H1 (cell line): ENCODE measurements at regions not wholly inside any gene's neighbourhood (a gene's known extent, or its start where the extent isn't known, plus 50 kb on each side); places are given as distances from the start of the nearest gene placed in this dataset.

Experiments used
- CTCF ChIA-PET: fragments of 300-600 bp; sonication (Branson Sonifier 250); formaldehyde crosslinking; loops from one replicate; lab custom pipeline; 2021; ENCODE audit not compliant: partially characterized antibody; lab: Charles Lee
- POLR2A ChIA-PET: fragments of 300-600 bp; sonication (Branson Sonifier 250); formaldehyde crosslinking; loops from one replicate; lab custom pipeline; 2021; ENCODE audit warnings: inconsistent platforms; ENCODE audit not compliant: partially characterized antibody; lab: Charles Lee
- DNase-seq, 2 experiments: peaks; one replicate each; pipeline versions ENCODE4 v3.0.0 to v3.0.0-alpha.2; 2010 to 2022; ENCODE audit warnings: low spot score in 2 of 2, low read depth in 1 of 2, mixed read lengths in 1 of 2
- FAIRE-seq: peaks from 2 replicates; lab custom pipeline; 2011; peaks lifted over from hg19 to GRCh38; lab: Jason Lieb, UNC
- H2AFZ ChIP-seq: 2 replicates; pipeline ENCODE4 v1.8.1; 2012; ENCODE audit warnings: low read length, inconsistent platforms
- H2AK5ac ChIP-seq: 2 replicates; pipeline ENCODE4 v1.6.1; 2013; ENCODE audit warnings: low read depth, low read length
- H2BK120ac ChIP-seq: replicated peaks from 2 replicates; pipeline ENCODE3; 2013; ENCODE audit warnings: low read depth, low read length, inconsistent platforms
- H2BK12ac ChIP-seq: 2 replicates; pipeline ENCODE4 v1.6.1; 2013; ENCODE audit warnings: low read depth, low read length
- H2BK15ac ChIP-seq: 2 replicates; pipeline ENCODE4 v1.6.1; 2013; ENCODE audit warnings: low read length
- H2BK20ac ChIP-seq: 2 replicates; pipeline ENCODE4 v1.6.1; 2013; ENCODE audit warnings: low read length
- H2BK5ac ChIP-seq: 2 replicates; pipeline ENCODE4 v1.6.1; 2013; ENCODE audit warnings: low read depth, low read length
- H3K14ac ChIP-seq: 2 replicates; pipeline ENCODE4 v1.6.1; 2013; ENCODE audit warnings: inconsistent platforms; ENCODE audit not compliant: insufficient read length
- H3K18ac ChIP-seq: 2 replicates; pipeline ENCODE4 v1.6.1; 2013; ENCODE audit warnings: low read length; ENCODE audit errors: extremely low read depth
- H3K23ac ChIP-seq: 2 replicates; pipeline ENCODE4 v1.6.1; 2013; ENCODE audit warnings: inconsistent platforms; ENCODE audit not compliant: insufficient read length
- H3K23me2 ChIP-seq: 2 replicates; pipeline ENCODE4 v1.6.1; 2013; ENCODE audit warnings: low read depth, low read length
- H3K27ac ChIP-seq: 2 replicates; pipeline ENCODE4 v1.6.1; 2011; ENCODE audit warnings: low read depth, low read length, inconsistent platforms
- H3K27me3 ChIP-seq, 4 experiments: replicated peaks in 1 of 4; 1 replicate in 1 of 4; 2 replicates in 3 of 4; pipeline versions ENCODE4 v1.6.1 to v1.8.1; 2011 to 2013; ENCODE audit warnings: low read length in 3 of 4, mild to moderate bottlenecking in 3 of 4, inconsistent platforms in 2 of 4, mixed read lengths in 2 of 4, moderate library complexity in 1 of 4; ENCODE audit not compliant: control insufficient read depth in 3 of 4, insufficient read depth in 3 of 4; ENCODE audit errors: extremely low read depth in 1 of 4
- H3K36me3 ChIP-seq, 4 experiments: 2 replicates each; pipeline versions ENCODE4 v1.6.1 to v1.8.1; 2011 to 2013; ENCODE audit warnings: mild to moderate bottlenecking in 4 of 4, low read length in 3 of 4, moderate library complexity in 2 of 4, control low read depth in 1 of 4, inconsistent platforms in 1 of 4; ENCODE audit not compliant: insufficient read depth in 4 of 4, control insufficient read depth in 2 of 4
- H3K4ac ChIP-seq: replicated peaks from 2 replicates; pipeline ENCODE3; 2013; ENCODE audit warnings: low read length, low read depth, mixed read lengths, inconsistent platforms; ENCODE audit not compliant: insufficient read length
- H3K4me1 ChIP-seq, 4 experiments: replicated peaks in 1 of 4; 1 replicate in 1 of 4; 2 replicates in 3 of 4; pipeline versions ENCODE4 v1.6.1 to v1.8.1; 2011 to 2013; ENCODE audit warnings: low read length in 3 of 4, inconsistent platforms in 2 of 4, mixed read lengths in 1 of 4; ENCODE audit not compliant: insufficient read depth in 4 of 4, control insufficient read depth in 3 of 4
- H3K4me2 ChIP-seq, 2 experiments: 2 replicates each; pipeline versions ENCODE4 v1.6.1 to v1.8.1; 2011 to 2013; ENCODE audit warnings: low read depth in 2 of 2, low read length in 2 of 2, control low read depth in 1 of 2, inconsistent platforms in 1 of 2, mild to moderate bottlenecking in 1 of 2; ENCODE audit not compliant: insufficient read depth in 1 of 2
- H3K4me3 ChIP-seq, 4 experiments: fragments of 200-600, 300-600 bp in 1 of 4; sonication (generic), shearing (Covaris generic), sonication (Bioruptor Twin) in 1 of 4; 2 replicates each; pipeline versions ENCODE4 v1.5.1 to v1.8.1; 2011 to 2016; ENCODE audit warnings: low read length in 4 of 4, low read depth in 3 of 4, control low read depth in 2 of 4, inconsistent platforms in 2 of 4, mild to moderate bottlenecking in 2 of 4, mixed read lengths in 1 of 4, moderate library complexity in 1 of 4; ENCODE audit not compliant: insufficient read depth in 2 of 4; ENCODE audit errors: extremely low read depth in 1 of 4
- H3K56ac ChIP-seq: replicated peaks from 2 replicates; pipeline ENCODE3; 2013; ENCODE audit warnings: low read depth, mild to moderate bottlenecking, mixed read lengths, low read length, inconsistent platforms; ENCODE audit not compliant: insufficient read length
- H3K79me1 ChIP-seq: 2 replicates; pipeline ENCODE4 v1.6.1; 2013; ENCODE audit warnings: low read depth, low read length, control low read depth
- H3K79me2 ChIP-seq, 2 experiments: 2 replicates each; pipeline versions ENCODE4 v1.6.1 to v1.8.1; 2012 to 2013; ENCODE audit warnings: low read length in 2 of 2, mild to moderate bottlenecking in 2 of 2, inconsistent platforms in 1 of 2; ENCODE audit not compliant: insufficient read depth in 2 of 2, control insufficient read depth in 1 of 2
- H3K9ac ChIP-seq, 4 experiments: replicated peaks in 1 of 4; 1 replicate in 1 of 4; 2 replicates in 3 of 4; pipeline versions ENCODE4 v1.6.1 to v1.8.1; 2011 to 2013; ENCODE audit warnings: low read depth in 3 of 4, low read length in 3 of 4, control low read depth in 2 of 4, mild to moderate bottlenecking in 2 of 4, moderate library complexity in 2 of 4, inconsistent platforms in 1 of 4; ENCODE audit errors: extremely low read depth in 1 of 4
- H3K9me3 ChIP-seq, 2 experiments: 2 replicates each; pipeline versions ENCODE4 v1.6.1 to v1.8.1; 2012 to 2013; ENCODE audit warnings: mild to moderate bottlenecking in 2 of 2, moderate library complexity in 2 of 2, control low read depth in 1 of 2, inconsistent platforms in 1 of 2, low read depth in 1 of 2, low read length in 1 of 2, mixed read lengths in 1 of 2; ENCODE audit not compliant: insufficient read depth in 2 of 2
- H4K20me1 ChIP-seq, 2 experiments: replicated peaks in 1 of 2; 2 replicates each; pipeline versions ENCODE3 to v1.8.1; 2011 to 2013; ENCODE audit warnings: inconsistent platforms in 2 of 2, low read length in 2 of 2, mild to moderate bottlenecking in 1 of 2; ENCODE audit not compliant: insufficient read depth in 2 of 2, control insufficient read depth in 1 of 2
- H4K5ac ChIP-seq: 2 replicates; pipeline ENCODE4 v1.6.1; 2013; ENCODE audit warnings: low read length, low read depth, mixed read lengths, inconsistent platforms; ENCODE audit not compliant: insufficient read length
- H4K8ac ChIP-seq: 2 replicates; pipeline ENCODE4 v1.8.0; 2013; ENCODE audit warnings: mild to moderate bottlenecking, moderate library complexity, low read length, inconsistent platforms; ENCODE audit not compliant: insufficient read depth; ENCODE audit errors: extremely low read depth
- H4K91ac ChIP-seq: replicated peaks from 2 replicates; pipeline ENCODE3; 2013; ENCODE audit warnings: low read length, mixed read lengths, inconsistent platforms; ENCODE audit not compliant: insufficient read length
- CTBP2 ChIP-seq: IDR thresholded peaks from 2 replicates; pipeline ENCODE4 v1.7.0; 2011; ENCODE audit warnings: borderline replicate concordance, mild to moderate bottlenecking, moderate library complexity, mixed read lengths, low read length; ENCODE audit not compliant: insufficient read depth, insufficient read length
- CTCF ChIP-seq, 3 experiments: IDR thresholded peaks; 1 replicate in 2 of 3; 2 replicates in 1 of 3; pipeline versions ENCODE4 v1.5.1 to v1.6.1; 2011; ENCODE audit warnings: low read length in 3 of 3, mild to moderate bottlenecking in 3 of 3, inconsistent platforms in 2 of 3, low read depth in 1 of 3, moderate library complexity in 1 of 3; ENCODE audit not compliant: insufficient read depth in 1 of 3; ENCODE audit errors: control extremely low read depth in 1 of 3
- HDAC2 ChIP-seq, 2 experiments: fragments of 300-600 bp in 1 of 2; sonication (generic) in 1 of 2; IDR thresholded peaks; 2 replicates each; pipeline ENCODE4 v1.6.1; 2011 to 2012; ENCODE audit warnings: low read depth in 2 of 2, low read length in 2 of 2, mild to moderate bottlenecking in 2 of 2, moderate library complexity in 2 of 2, borderline replicate concordance in 1 of 2, inconsistent platforms in 1 of 2
- SIRT6 ChIP-seq: IDR thresholded peaks from one replicate; pipeline ENCODE4 v1.7.1; 2012; ENCODE audit warnings: low read length, inconsistent platforms
- WGBS, 2 experiments: shearing (Covaris generic) in 1 of 2; methylation state at CpG; one replicate each; pipeline versions ENCODE4 v1.1.6 to v1.1.7; 2013 to 2015; ENCODE audit warnings: low lambda C conversion rate in 2 of 2, mixed read lengths in 2 of 2, inconsistent platforms in 1 of 2, low coverage in 1 of 2, missing lambda C conversion rate in 1 of 2; ENCODE audit not compliant: insufficient replicate concordance in 2 of 2, insufficient coverage in 1 of 2, insufficient read length in 1 of 2; ENCODE audit errors: extremely low coverage in 1 of 2, missing lambda C conversion rate in 1 of 2; 5-methylcytosine and 5-hydroxymethylcytosine counted together

- Histone ChIP-seq H4K91ac (no peak overlapping the region), H2BK20ac (no peak overlapping the region), H3K9me3 (no peaks in the 10 kb centered on the region), H2AFZ (no peak overlapping the region), H3K79me2 (no peaks in the 10 kb centered on the region), H3K27me3 (no peaks in the 10 kb centered on the region), H3K4ac (no peak overlapping the region), H3K14ac (no peak overlapping the region), H3K23ac (no peak overlapping the region), H3K4me2 (no peak overlapping the region), H3K4me3 (no peak overlapping the region), H2BK15ac (no peak overlapping the region), H3K4me1 (no peaks in the 10 kb centered on the region), H3K18ac (no peak overlapping the region), H4K5ac (no peak overlapping the region), H3K36me3 (no peaks in the 10 kb centered on the region), H3K9ac (no peak overlapping the region), H2BK12ac (no peak overlapping the region), H3K27ac (no peak overlapping the region), H2BK5ac (no peak overlapping the region), H2AK5ac (no peak overlapping the region), H3K56ac (no peak overlapping the region), H3K23me2 (no peaks in the 10 kb centered on the region), H2BK120ac (no peak overlapping the region), H3K79me1 (no peaks in the 10 kb centered on the region), H4K20me1 (no peaks in the 10 kb centered on the region), H4K8ac (no peak overlapping the region)
- TF ChIP-seq HDAC2 (IDR thresholded peaks at IDR 0.05; ENCODE audit: borderline replicate concordance in 1 of 2, low read depth in 2 of 2, low read length in 2 of 2) (no peak), CTBP2 (no peak), CTCF (IDR thresholded peaks at IDR 0.05; ENCODE audit: control extremely low read depth in 1 of 3, insufficient read depth in 1 of 3, low read depth in 1 of 3, low read length in 3 of 3) (no peak), SIRT6 (no peak)
- WGBS, 2 experiments = 100% methylated on average over 1 of the region's 1 CpG; no CpG with 5 or more reads in 1 of the 2 experiments
- ChIA-PET CTCF (no interaction called here), POLR2A (no interaction called here)
- DNase-seq (no peak), FAIRE-seq (no peak)
Observed at GRCh38 chr6:85192186-85192585, 257.7 kb upstream of the NT5E start.
